HEK293 (cell line): ENCODE measurements at regions not wholly inside any gene's neighbourhood (a gene's known extent, or its start where the extent isn't known, plus 50 kb on each side); places are given as distances from the start of the nearest gene placed in this dataset.

ENCODE experiments used
- CTCF ChIA-PET: fragments of 350-600 bp; formaldehyde crosslinking; extraction: SDS; loops from one replicate; lab custom pipeline; 2021; ENCODE audit warnings: antibody characterized with exemption; lab: Yijun Ruan, JAX
- POLR2A ChIA-PET: fragments of 300-600 bp; formaldehyde crosslinking; extraction: SDS; loops from one replicate; lab custom pipeline; 2020; ENCODE audit warnings: antibody characterized with exemption, inconsistent platforms; lab: Yijun Ruan, JAX
- H3K27ac ChIP-seq: fragments of 200-500 bp; sonication (Bioruptor generic); 2 replicates; pipeline ENCODE4 v1.5.1; 2014; ENCODE audit warnings: low read depth, low read length, control low read depth, inconsistent platforms; ENCODE audit errors: extremely low read depth
- H3K36me3 ChIP-seq, 2 experiments: fragments of 200-500 bp in 1 of 2; sonication (Bioruptor generic) in 1 of 2; 1 replicate in 1 of 2; 2 replicates in 1 of 2; pipeline ENCODE4 v1.5.1; 2014 to 2017; ENCODE audit warnings: inconsistent platforms in 2 of 2, low read length in 2 of 2; ENCODE audit not compliant: control insufficient read depth in 2 of 2, insufficient read depth in 1 of 2
- H3K4me1 ChIP-seq: fragments of 200-500 bp; sonication (Bioruptor generic); 2 replicates; pipeline ENCODE4 v1.5.1; 2014; ENCODE audit warnings: mild to moderate bottlenecking, low read length, inconsistent platforms; ENCODE audit not compliant: control insufficient read depth, insufficient read depth
- H3K4me3 ChIP-seq: 2 replicates; pipeline ENCODE4 v1.5.1; 2011; ENCODE audit warnings: low read depth, mild to moderate bottlenecking, control low read depth, low read length, moderate library complexity
- H3K9me3 ChIP-seq: fragments of 200-500 bp; sonication (Bioruptor generic); 2 replicates; pipeline ENCODE4 v1.5.1; 2014; ENCODE audit warnings: low read depth, low read length, inconsistent platforms; ENCODE audit not compliant: control insufficient read depth, insufficient read depth
- EGR2 ChIP-seq: fragments of 450-650 bp; formaldehyde crosslinking; IDR thresholded peaks from 2 replicates; pipeline ENCODE4 v1.5.1; 2016; ENCODE audit warnings: low read depth, missing biosample characterization, missing genetic modification characterization
- INSM2 ChIP-seq: fragments of 450-650 bp; formaldehyde crosslinking; IDR thresholded peaks from 2 replicates; pipeline ENCODE4 v1.5.1; 2016; ENCODE audit warnings: missing biosample characterization, missing genetic modification characterization
- KLF16 ChIP-seq: fragments of 450-650 bp; formaldehyde crosslinking; IDR thresholded peaks from 2 replicates; pipeline ENCODE4 v1.5.1; 2017; ENCODE audit warnings: missing biosample characterization, missing genetic modification characterization
- MYNN ChIP-seq: fragments of 450-650 bp; formaldehyde crosslinking; IDR thresholded peaks from 2 replicates; pipeline ENCODE4 v1.5.1; 2016; ENCODE audit warnings: missing biosample characterization, missing genetic modification characterization, borderline replicate concordance
- OSR2 ChIP-seq: fragments of 450-650 bp; formaldehyde crosslinking; IDR thresholded peaks from 2 replicates; pipeline ENCODE4 v1.5.1; 2016; ENCODE audit warnings: missing biosample characterization, missing genetic modification characterization
- PRDM4 ChIP-seq: fragments of 450-650 bp; formaldehyde crosslinking; IDR thresholded peaks from 2 replicates; pipeline ENCODE4 v1.5.1; 2017; ENCODE audit warnings: missing biosample characterization, missing genetic modification characterization
- RBAK ChIP-seq: fragments of 450-650 bp; formaldehyde crosslinking; IDR thresholded peaks from 2 replicates; pipeline ENCODE4 v1.5.1; 2016; ENCODE audit warnings: missing biosample characterization, missing genetic modification characterization
- SCRT1 ChIP-seq: fragments of 450-650 bp; formaldehyde crosslinking; IDR thresholded peaks from 2 replicates; pipeline ENCODE4 v1.5.1; 2016; ENCODE audit warnings: missing biosample characterization, missing genetic modification characterization, borderline replicate concordance
- SCRT2 ChIP-seq: fragments of 450-650 bp; formaldehyde crosslinking; IDR thresholded peaks from 2 replicates; pipeline ENCODE4 v1.5.1; 2016; ENCODE audit warnings: missing biosample characterization, missing genetic modification characterization
- SP7 ChIP-seq: fragments of 450-650 bp; formaldehyde crosslinking; IDR thresholded peaks from 2 replicates; pipeline ENCODE4 v1.5.1; 2016; ENCODE audit warnings: missing biosample characterization, missing genetic modification characterization
- TRIM28 ChIP-seq: IDR thresholded peaks from 2 replicates; pipeline ENCODE4 v1.6.1; 2011; ENCODE audit warnings: low read length, control low read depth, borderline replicate concordance
- ZBTB20 ChIP-seq: fragments of 450-650 bp; formaldehyde crosslinking; IDR thresholded peaks from 2 replicates; pipeline ENCODE4 v1.5.1; 2016; ENCODE audit warnings: missing biosample characterization, missing genetic modification characterization
- ZBTB6 ChIP-seq: fragments of 450-650 bp; formaldehyde crosslinking; IDR thresholded peaks from 2 replicates; pipeline ENCODE4 v1.5.1; 2017; ENCODE audit warnings: missing biosample characterization, missing genetic modification characterization
- ZNF221 ChIP-seq: fragments of 450-650 bp; formaldehyde crosslinking; IDR thresholded peaks from 2 replicates; pipeline ENCODE4 v1.5.1; 2017; ENCODE audit warnings: missing biosample characterization, missing genetic modification characterization, borderline replicate concordance
- ZNF24 ChIP-seq: fragments of 450-650 bp; formaldehyde crosslinking; IDR thresholded peaks from 2 replicates; pipeline ENCODE4 v1.5.1; 2016; ENCODE audit warnings: missing biosample characterization, missing genetic modification characterization
- ZNF37A ChIP-seq: fragments of 450-650 bp; IDR thresholded peaks from 2 replicates; pipeline ENCODE4 v1.5.1; 2018; ENCODE audit warnings: missing biosample characterization, missing genetic modification characterization
- ZNF48 ChIP-seq: fragments of 450-650 bp; formaldehyde crosslinking; IDR thresholded peaks from 2 replicates; pipeline ENCODE4 v1.5.1; 2016; ENCODE audit warnings: missing biosample characterization, missing genetic modification characterization
- ZNF488 ChIP-seq: fragments of 450-650 bp; formaldehyde crosslinking; IDR thresholded peaks from 2 replicates; pipeline ENCODE4 v1.5.1; 2016; ENCODE audit warnings: missing biosample characterization, missing genetic modification characterization
- ZNF530 ChIP-seq: fragments of 450-650 bp; formaldehyde crosslinking; IDR thresholded peaks from 2 replicates; pipeline ENCODE4 v1.5.1; 2016; ENCODE audit warnings: low read depth, missing biosample characterization, missing genetic modification characterization
- ZNF558 ChIP-seq: fragments of 450-650 bp; formaldehyde crosslinking; IDR thresholded peaks from 2 replicates; pipeline ENCODE4 v1.5.1; 2016; ENCODE audit warnings: missing biosample characterization, missing genetic modification characterization
- ZNF629 ChIP-seq: fragments of 450-650 bp; formaldehyde crosslinking; IDR thresholded peaks from 2 replicates; pipeline ENCODE4 v1.5.1; 2017; ENCODE audit warnings: missing biosample characterization, missing genetic modification characterization
- ZNF704 ChIP-seq: fragments of 450-650 bp; formaldehyde crosslinking; IDR thresholded peaks from 2 replicates; pipeline ENCODE4 v1.5.1; 2016; ENCODE audit warnings: missing biosample characterization, missing genetic modification characterization
- ZSCAN18 ChIP-seq: fragments of 450-650 bp; formaldehyde crosslinking; IDR thresholded peaks from 2 replicates; pipeline ENCODE4 v1.5.1; 2016; ENCODE audit warnings: missing biosample characterization, missing genetic modification characterization

GRCh38 chr1:187038784-187039183, 210.0 kb downstream of the PLA2G4A start:
- H3K9me3 ChIP-seq = no peaks in the 10 kb centered on the region
- H3K36me3 ChIP-seq = no peaks in the 10 kb centered on the region
- ChIA-PET POLR2A (no interaction called here), CTCF (interaction anchor here (0.6 kb wide), 1 partner anchor 13 kb away, joined by 3 read pairs; no protein-coding TSS in a partner anchor)
- H3K27ac ChIP-seq = no peak overlapping the region
- TF ChIP-seq MYNN (tag by site-specific recombination) (no peak), PRDM4 (no peak), INSM2 (tag by site-specific recombination) (no peak), OSR2 (tag by site-specific recombination) (no peak), SCRT2 (tag by site-specific recombination) (no peak), ZNF37A (tag by site-specific recombination) (no peak), ZNF704 (tag by site-specific recombination) (no peak), RBAK (no peak), ZNF48 (tag by site-specific recombination) (no peak), ZBTB20 (tag by site-specific recombination) (no peak), KLF16 (tag by site-specific recombination) (no peak), ZSCAN18 (tag by site-specific recombination) (no peak), TRIM28 (no peak), SP7 (tag by site-specific recombination) (no peak), ZNF24 (tag by site-specific recombination) (no peak), ZBTB6 (no peak)
- H3K4me3 ChIP-seq = no peak overlapping the region
- no peaks in the 10 kb centered on the region for H3K4me1 ChIP-seq

GRCh38 chr1:187041104-187041503, 212.4 kb downstream of the PLA2G4A start:
- no peaks in the 10 kb centered on the region for H3K9me3 ChIP-seq
- no peaks in the 10 kb centered on the region for H3K4me1 ChIP-seq
- ChIA-PET CTCF (interaction anchor here (1.8 kb wide), 1 partner anchor 10 kb away, joined by 9 read pairs; no protein-coding TSS in a partner anchor), POLR2A (no interaction called here)
- H3K27ac ChIP-seq = no peak overlapping the region
- no peaks in the 10 kb centered on the region for H3K36me3 ChIP-seq
- no peak for TF ChIP-seq EGR2 (tag by site-specific recombination)
- no peak for TF ChIP-seq ZNF629 (tag by site-specific recombination)
- TF ChIP-seq ZNF530 (tag by site-specific recombination) = no peak
- TF ChIP-seq ZNF24 (tag by site-specific recombination) = no peak
- TF ChIP-seq ZNF558 (tag by site-specific recombination) = no peak
- no peak for TF ChIP-seq ZNF221 (tag by site-specific recombination)
- no peak for TF ChIP-seq ZNF488 (tag by site-specific recombination)
- no peak for TF ChIP-seq SCRT1 (tag by site-specific recombination)
- no peak overlapping the region for H3K4me3 ChIP-seq
